Neural progenitor cell (in vitro differentiated cells): ENCODE measurements at regions not wholly inside any gene's neighbourhood (a gene's known extent, or its start where the extent isn't known, plus 50 kb on each side); places are given as distances from the start of the nearest gene placed in this dataset.

ENCODE experiments used
- DNase-seq: peaks from one replicate; pipeline ENCODE4 v3.0.0-alpha.2; 2016; ENCODE audit warnings: low spot score
- H2AFZ ChIP-seq: fragments of 200-600 bp; sonication (generic); replicated peaks from 2 replicates; pipeline ENCODE4 v1.6.1; 2016; ENCODE audit warnings: antibody characterized with exemption
- H3F3A ChIP-seq: fragments of 200-600 bp; sonication (generic); 2 replicates; pipeline ENCODE4 v1.6.1; 2016; ENCODE audit warnings: antibody characterized with exemption, low read depth
- H3K27ac ChIP-seq: fragments of 200-600 bp; sonication (generic); 2 replicates; pipeline ENCODE4 v1.5.1; 2016; ENCODE audit warnings: mild to moderate bottlenecking
- H3K27me3 ChIP-seq: fragments of 200-600 bp; sonication (generic); 2 replicates; pipeline ENCODE4 v1.6.1; 2016; ENCODE audit warnings: mild to moderate bottlenecking, moderate library complexity
- H3K36me3 ChIP-seq: fragments of 200-600 bp; sonication (generic); 2 replicates; pipeline ENCODE4 v1.5.1; 2016
- H3K4me1 ChIP-seq: fragments of 200-600 bp; sonication (generic); 2 replicates; pipeline ENCODE4 v1.6.1; 2016; ENCODE audit warnings: mixed run types
- H3K4me2 ChIP-seq: fragments of 200-600 bp; sonication (generic); 2 replicates; pipeline ENCODE4 v1.6.1; 2016
- H3K4me3 ChIP-seq: fragments of 200-600 bp; sonication (generic); 2 replicates; pipeline ENCODE4 v1.5.1; 2016
- H3K79me2 ChIP-seq: fragments of 200-600 bp; sonication (generic); 2 replicates; pipeline ENCODE4 v1.6.1; 2016; ENCODE audit warnings: low read depth
- H3K9ac ChIP-seq: fragments of 200-600 bp; sonication (generic); 2 replicates; pipeline ENCODE4 v1.6.1; 2016
- H3K9me3 ChIP-seq: fragments of 200-600 bp; sonication (generic); 2 replicates; pipeline ENCODE4 v1.5.1; 2016; ENCODE audit warnings: low read depth
- H4K20me1 ChIP-seq: fragments of 200-600 bp; sonication (generic); 2 replicates; pipeline ENCODE4 v1.6.1; 2016; ENCODE audit warnings: low read depth
- H3K27ac Mint-ChIP-seq: 3 replicates; pipeline ENCODE4 v1.8.0; 2021; ENCODE audit warnings: mixed read lengths
- H3K27me3 Mint-ChIP-seq: 2 replicates; pipeline ENCODE4 v1.8.0; 2022; ENCODE audit warnings: low read depth, mild to moderate bottlenecking, inconsistent platforms, moderate library complexity, mixed read lengths; ENCODE audit not compliant: insufficient read depth
- H3K36me3 Mint-ChIP-seq: 3 replicates; pipeline ENCODE4 v1.8.0; 2021; ENCODE audit warnings: mixed read lengths
- H3K4me1 Mint-ChIP-seq: 3 replicates; pipeline ENCODE4 v1.8.0; 2021; ENCODE audit warnings: mixed read lengths
- H3K4me3 Mint-ChIP-seq: 3 replicates; pipeline ENCODE4 v1.8.0; 2021; ENCODE audit warnings: mild to moderate bottlenecking, moderate library complexity, mixed read lengths
- H3K9me3 Mint-ChIP-seq: 3 replicates; pipeline ENCODE4 v1.8.0; 2020; ENCODE audit warnings: mixed read lengths
- CTCF ChIP-seq: fragments of 200-600 bp; sonication (generic); IDR thresholded peaks from 2 replicates; pipeline ENCODE4 v1.5.1; 2017; ENCODE audit warnings: antibody characterized with exemption, mild to moderate bottlenecking
- EZH2 ChIP-seq: fragments of 200-600 bp; sonication (generic); IDR thresholded peaks from 2 replicates; pipeline ENCODE4 v1.6.1; 2017; ENCODE audit warnings: antibody characterized with exemption, mild to moderate bottlenecking, moderate library complexity
- EZH2phosphoT487 ChIP-seq: fragments of 200-600 bp; sonication (generic); IDR thresholded peaks from 2 replicates; pipeline ENCODE4 v1.6.1; 2017; ENCODE audit warnings: antibody characterized with exemption

GRCh38 chr3:3340526-3340925, 161.0 kb upstream of the CRBN start:
- Mint-ChIP-seq H3K9me3 (no peaks in the 10 kb centered on the region), H3K4me1 (no peaks in the 10 kb centered on the region), H3K27me3 (no peaks in the 10 kb centered on the region), H3K27ac (no peak overlapping the region), H3K4me3 (no peak overlapping the region), H3K36me3 (no peaks in the 10 kb centered on the region)
- DNase-seq = no peak
- no peak overlapping the region for H3K9ac ChIP-seq
- H3K27ac ChIP-seq = no peak overlapping the region
- H3K27me3 ChIP-seq = no peaks in the 10 kb centered on the region
- no peaks in the 10 kb centered on the region for H3K36me3 ChIP-seq
- no peaks in the 10 kb centered on the region for H3F3A ChIP-seq
- no peaks in the 10 kb centered on the region for H3K79me2 ChIP-seq
- no peak overlapping the region for H3K4me2 ChIP-seq
- H3K4me1 ChIP-seq = no peaks in the 10 kb centered on the region
- H4K20me1 ChIP-seq = no peaks in the 10 kb centered on the region
- no peaks in the 10 kb centered on the region for H3K9me3 ChIP-seq
- TF ChIP-seq CTCF (no peak), EZH2 (no peak)
- no peak overlapping the region for H2AFZ ChIP-seq
- no peak overlapping the region for H3K4me3 ChIP-seq

- H3K36me3 Mint-ChIP-seq = no peaks in the 10 kb centered on the region
- H3K36me3 ChIP-seq = no peaks in the 10 kb centered on the region
- H3K9me3 ChIP-seq = no peaks in the 10 kb centered on the region
- H3K4me1 Mint-ChIP-seq = no peaks in the 10 kb centered on the region
- H4K20me1 ChIP-seq = no peaks in the 10 kb centered on the region
- H3K4me2 ChIP-seq = no peak overlapping the region
- H3K27ac ChIP-seq = no peak overlapping the region
- no peak overlapping the region for H3K27ac Mint-ChIP-seq
- H3F3A ChIP-seq = no peaks in the 10 kb centered on the region
- H2AFZ ChIP-seq = no peak overlapping the region
- no peaks in the 10 kb centered on the region for H3K79me2 ChIP-seq
- H3K4me1 ChIP-seq = peaks cover 10% of the 10 kb centered on the region
- H3K4me3 ChIP-seq = no peak overlapping the region
- no peak overlapping the region for H3K4me3 Mint-ChIP-seq
- TF ChIP-seq EZH2phosphoT487 = no peak
- TF ChIP-seq EZH2 = no peak
- TF ChIP-seq CTCF = no peak
- H3K9me3 Mint-ChIP-seq = no peaks in the 10 kb centered on the region
- no peak for DNase-seq
- H3K27me3 Mint-ChIP-seq = no peaks in the 10 kb centered on the region
- H3K9ac ChIP-seq = no peak overlapping the region
- no peaks in the 10 kb centered on the region for H3K27me3 ChIP-seq
Observed at GRCh38 chr3:3335903-3336302, 156.4 kb upstream of the CRBN start.

GRCh38 chr3:3334491-3334890, 155.0 kb upstream of the CRBN start:
- no peaks in the 10 kb centered on the region for H3K79me2 ChIP-seq
- H3K27ac Mint-ChIP-seq = no peak overlapping the region
- no peaks in the 10 kb centered on the region for H3K4me1 Mint-ChIP-seq
- no peak overlapping the region for H3K4me2 ChIP-seq
- no peak overlapping the region for H3K4me3 ChIP-seq
- no peak for TF ChIP-seq EZH2phosphoT487
- no peak for TF ChIP-seq EZH2
- no peak for TF ChIP-seq CTCF
- H2AFZ ChIP-seq = no peak overlapping the region
- no peaks in the 10 kb centered on the region for H3K27me3 Mint-ChIP-seq
- H3K36me3 Mint-ChIP-seq = no peaks in the 10 kb centered on the region
- no peaks in the 10 kb centered on the region for H3K27me3 ChIP-seq
- no peaks in the 10 kb centered on the region for H4K20me1 ChIP-seq
- peaks cover 10% of the 10 kb centered on the region for H3K4me1 ChIP-seq
- H3K27ac ChIP-seq = peak overlapping the region; percentile 49
- H3K36me3 ChIP-seq = no peaks in the 10 kb centered on the region
- no peaks in the 10 kb centered on the region for H3K9me3 ChIP-seq
- DNase-seq = peak; percentile 26
- no peak overlapping the region for H3K9ac ChIP-seq
- H3F3A ChIP-seq = no peaks in the 10 kb centered on the region
- no peaks in the 10 kb centered on the region for H3K9me3 Mint-ChIP-seq
- no peak overlapping the region for H3K4me3 Mint-ChIP-seq

GRCh38 chr3:3333571-3333970, 154.1 kb upstream of the CRBN start:
- no peaks in the 10 kb centered on the region for H3K27me3 ChIP-seq
- no peak overlapping the region for H2AFZ ChIP-seq
- H3K79me2 ChIP-seq = no peaks in the 10 kb centered on the region
- Mint-ChIP-seq H3K4me1 (no peaks in the 10 kb centered on the region), H3K36me3 (no peaks in the 10 kb centered on the region), H3K27me3 (no peaks in the 10 kb centered on the region), H3K27ac (no peak overlapping the region), H3K9me3 (no peaks in the 10 kb centered on the region), H3K4me3 (no peak overlapping the region)
- no peaks in the 10 kb centered on the region for H3K9me3 ChIP-seq
- no peak for DNase-seq
- H3K27ac ChIP-seq = no peak overlapping the region
- H4K20me1 ChIP-seq = no peaks in the 10 kb centered on the region
- no peak overlapping the region for H3K9ac ChIP-seq
- peaks cover 10% of the 10 kb centered on the region for H3K4me1 ChIP-seq
- no peaks in the 10 kb centered on the region for H3K36me3 ChIP-seq
- no peaks in the 10 kb centered on the region for H3F3A ChIP-seq
- no peak overlapping the region for H3K4me3 ChIP-seq
- no peak overlapping the region for H3K4me2 ChIP-seq
- no peak for TF ChIP-seq EZH2
- no peak for TF ChIP-seq EZH2phosphoT487
- no peak for TF ChIP-seq CTCF
